ENCODE measurements at regions not wholly inside any gene's neighbourhood (a gene's known extent, or its start where the extent isn't known, plus 50 kb on each side); places are given as distances from the start of the nearest gene placed in this dataset.

DNA sequence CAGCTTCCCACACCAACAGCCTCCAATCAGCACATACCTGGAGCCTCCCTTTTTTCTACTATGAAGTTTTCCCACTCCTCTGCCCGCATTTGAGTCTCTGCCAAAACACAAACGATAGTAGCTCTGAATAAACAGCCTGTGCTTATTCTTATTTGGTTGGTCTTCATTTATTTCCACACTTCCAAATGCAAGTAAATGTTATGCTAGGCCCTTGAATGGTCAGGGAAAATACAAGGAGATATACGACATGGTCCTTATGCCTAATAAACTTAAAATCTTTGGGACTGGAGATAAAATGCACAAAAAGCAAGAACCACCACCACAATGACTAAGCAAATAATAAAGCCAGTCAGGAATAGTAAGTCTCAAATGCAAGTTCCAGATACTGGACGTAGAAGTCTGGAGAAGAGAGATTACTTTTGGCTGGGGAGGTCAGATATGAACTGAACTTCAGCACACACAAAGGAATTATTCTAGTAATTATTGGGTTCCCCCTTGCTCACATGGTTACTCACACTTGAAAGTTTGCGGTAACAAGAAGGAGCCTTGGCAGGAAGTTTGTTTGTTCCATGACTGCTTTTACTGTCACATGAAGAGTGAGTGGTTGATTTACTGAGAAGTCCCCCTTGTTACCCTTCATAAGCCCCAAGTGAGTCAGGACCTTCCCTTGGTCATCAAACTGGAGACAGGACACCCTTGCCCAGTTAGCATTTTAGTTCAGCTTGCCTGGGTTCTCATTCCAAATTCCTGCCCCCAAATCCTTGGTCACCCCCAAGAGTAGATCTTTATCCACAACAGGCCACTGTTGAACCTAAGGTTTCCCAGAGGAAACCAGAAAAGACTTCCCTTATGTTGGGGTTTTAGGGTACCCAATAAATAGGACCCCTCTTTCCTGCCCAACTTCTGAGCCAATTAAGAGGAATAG, 511.2 kb upstream of the JARID2 start (continued):
- TF ChIP-seq, protein P1, sequence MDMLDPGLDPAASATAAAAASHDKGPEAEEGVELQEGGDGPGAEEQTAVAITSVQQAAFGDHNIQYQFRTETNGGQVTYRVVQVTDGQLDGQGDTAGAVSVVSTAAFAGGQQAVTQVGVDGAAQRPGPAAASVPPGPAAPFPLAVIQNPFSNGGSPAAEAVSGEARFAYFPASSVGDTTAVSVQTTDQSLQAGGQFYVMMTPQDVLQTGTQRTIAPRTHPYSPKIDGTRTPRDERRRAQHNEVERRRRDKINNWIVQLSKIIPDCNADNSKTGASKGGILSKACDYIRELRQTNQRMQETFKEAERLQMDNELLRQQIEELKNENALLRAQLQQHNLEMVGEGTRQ (IDR thresholded peaks at IDR 0.05; ENCODE audit: borderline replicate concordance, low read depth, low read length), result peak; percentile 17; the same call in 1 of the 2 replicates
- TF ChIP-seq NFIC (IDR thresholded peaks at IDR 0.05; ENCODE audit: low read depth, low read length) (peak; percentile 90), SPI1 (IDR thresholded peaks at IDR 0.05; ENCODE audit: borderline replicate concordance, insufficient read depth, low read depth, low read length) (0 out of 2 replicates have a peak, but pooled peaks have one; percentile 11), SMARCA5 (IDR thresholded peaks at IDR 0.05) (0 out of 2 replicates have a peak, but pooled peaks have one; percentile 19), PML (IDR thresholded peaks at IDR 0.05; ENCODE audit: low read length) (peak; percentile 89), ZNF24 (IDR thresholded peaks at IDR 0.05) (peak; percentile 60; the same call in 1 of the 2 replicates), HDAC2 (IDR thresholded peaks at IDR 0.05) (no peak), FOXM1 (IDR thresholded peaks at IDR 0.05; ENCODE audit: low read depth, low read length) (peak; percentile 93), TARDBP (IDR thresholded peaks at IDR 0.05; ENCODE audit: borderline replicate concordance) (no peak), RAD21 (IDR thresholded peaks at IDR 0.05; ENCODE audit: insufficient read depth, low read depth, low read length) (peak; percentile 4; the same call in 1 of the 2 replicates), CHD2 (IDR thresholded peaks at IDR 0.05; ENCODE audit: borderline replicate concordance, low read depth, low read length) (peak; percentile 65), IKZF2 (IDR thresholded peaks at IDR 0.05) (peak; percentile 96 to 97), NFXL1 (IDR thresholded peaks at IDR 0.05; ENCODE audit: borderline replicate concordance) (no peak), ZBED1 (IDR thresholded peaks at IDR 0.05; ENCODE audit: borderline replicate concordance) (peak; percentile 57; the same call in 1 of the 2 replicates), JUNB (IDR thresholded peaks at IDR 0.05) (peak; percentile 77), MTA2 (IDR thresholded peaks at IDR 0.05; ENCODE audit: low read depth) (peak; percentile 94), NBN (IDR thresholded peaks at IDR 0.05) (peak; percentile 63; the same call in 1 of the 2 replicates), ZNF384 (IDR thresholded peaks at IDR 0.05; ENCODE audit: borderline replicate concordance, low read depth, low read length) (no peak), RBBP5 (conservative IDR thresholded peaks at IDR 0.05) (no peak), GATAD2B (conservative IDR thresholded peaks at IDR 0.05; ENCODE audit: low read depth) (0 out of 2 replicates have a peak, but pooled peaks have one; percentile 46), PAX5 (IDR thresholded peaks at IDR 0.05; ENCODE audit: borderline replicate concordance, low read depth, low read length) (peak; percentile 84; the same call in 1 of the 2 replicates), EP300 (IDR thresholded peaks at IDR 0.05; ENCODE audit: borderline replicate concordance in 1 of 2, control insufficient read depth in 1 of 2, low read depth in 2 of 2, low read length in 2 of 2) (peak; percentile 94), RUNX3 (IDR thresholded peaks at IDR 0.05; ENCODE audit: low read length) (peak; percentile 98)
- TF ChIP-seq, protein P2, sequence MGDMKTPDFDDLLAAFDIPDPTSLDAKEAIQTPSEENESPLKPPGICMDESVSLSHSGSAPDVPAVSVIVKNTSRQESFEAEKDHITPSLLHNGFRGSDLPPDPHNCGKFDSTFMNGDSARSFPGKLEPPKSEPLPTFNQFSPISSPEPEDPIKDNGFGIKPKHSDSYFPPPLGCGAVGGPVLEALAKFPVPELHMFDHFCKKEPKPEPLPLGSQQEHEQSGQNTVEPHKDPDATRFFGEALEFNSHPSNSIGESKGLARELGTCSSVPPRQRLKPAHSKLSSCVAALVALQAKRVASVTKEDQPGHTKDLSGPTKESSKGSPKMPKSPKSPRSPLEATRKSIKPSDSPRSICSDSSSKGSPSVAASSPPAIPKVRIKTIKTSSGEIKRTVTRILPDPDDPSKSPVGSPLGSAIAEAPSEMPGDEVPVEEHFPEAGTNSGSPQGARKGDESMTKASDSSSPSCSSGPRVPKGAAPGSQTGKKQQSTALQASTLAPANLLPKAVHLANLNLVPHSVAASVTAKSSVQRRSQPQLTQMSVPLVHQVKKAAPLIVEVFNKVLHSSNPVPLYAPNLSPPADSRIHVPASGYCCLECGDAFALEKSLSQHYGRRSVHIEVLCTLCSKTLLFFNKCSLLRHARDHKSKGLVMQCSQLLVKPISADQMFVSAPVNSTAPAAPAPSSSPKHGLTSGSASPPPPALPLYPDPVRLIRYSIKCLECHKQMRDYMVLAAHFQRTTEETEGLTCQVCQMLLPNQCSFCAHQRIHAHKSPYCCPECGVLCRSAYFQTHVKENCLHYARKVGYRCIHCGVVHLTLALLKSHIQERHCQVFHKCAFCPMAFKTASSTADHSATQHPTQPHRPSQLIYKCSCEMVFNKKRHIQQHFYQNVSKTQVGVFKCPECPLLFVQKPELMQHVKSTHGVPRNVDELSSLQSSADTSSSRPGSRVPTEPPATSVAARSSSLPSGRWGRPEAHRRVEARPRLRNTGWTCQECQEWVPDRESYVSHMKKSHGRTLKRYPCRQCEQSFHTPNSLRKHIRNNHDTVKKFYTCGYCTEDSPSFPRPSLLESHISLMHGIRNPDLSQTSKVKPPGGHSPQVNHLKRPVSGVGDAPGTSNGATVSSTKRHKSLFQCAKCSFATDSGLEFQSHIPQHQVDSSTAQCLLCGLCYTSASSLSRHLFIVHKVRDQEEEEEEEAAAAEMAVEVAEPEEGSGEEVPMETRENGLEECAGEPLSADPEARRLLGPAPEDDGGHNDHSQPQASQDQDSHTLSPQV (IDR thresholded peaks at IDR 0.05), result no peak
- TF ChIP-seq, protein P3, sequence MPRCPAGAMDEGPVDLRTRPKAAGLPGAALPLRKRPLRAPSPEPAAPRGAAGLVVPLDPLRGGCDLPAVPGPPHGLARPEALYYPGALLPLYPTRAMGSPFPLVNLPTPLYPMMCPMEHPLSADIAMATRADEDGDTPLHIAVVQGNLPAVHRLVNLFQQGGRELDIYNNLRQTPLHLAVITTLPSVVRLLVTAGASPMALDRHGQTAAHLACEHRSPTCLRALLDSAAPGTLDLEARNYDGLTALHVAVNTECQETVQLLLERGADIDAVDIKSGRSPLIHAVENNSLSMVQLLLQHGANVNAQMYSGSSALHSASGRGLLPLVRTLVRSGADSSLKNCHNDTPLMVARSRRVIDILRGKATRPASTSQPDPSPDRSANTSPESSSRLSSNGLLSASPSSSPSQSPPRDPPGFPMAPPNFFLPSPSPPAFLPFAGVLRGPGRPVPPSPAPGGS (IDR thresholded peaks at IDR 0.05; ENCODE audit: borderline replicate concordance, insufficient read depth, low read depth, low read length, poor library complexity, severe bottlenecking), result peak; percentile 93

Data from GM12878 (cell line).